ENCODE measurements at regions not wholly inside any gene's neighbourhood (a gene's known extent, or its start where the extent isn't known, plus 50 kb on each side); places are given as distances from the start of the nearest gene placed in this dataset.
"Not testable (repeated sequence)": the region's sequence is repeated elsewhere in the genome, so short reads cannot be mapped to it uniquely, and the experiment has no call there.

GRCh38 chr15:96146726-96147125 lies 183.8 kb upstream of the NR2F2 start:
- H3K4me3 ChIP-seq (ENCODE audit: control insufficient read depth, low read depth, low read length) = no peak overlapping the region
- TF ChIP-seq CTCF (IDR thresholded peaks at IDR 0.05; ENCODE audit: control insufficient read depth, insufficient read depth, low read depth, low read length, missing control alignments) = no peak
- DNase-seq (ENCODE audit: low read depth) = no peak

GRCh38 chr15:96147267-96147666 lies 183.2 kb upstream of the NR2F2 start:
- TF ChIP-seq CTCF (IDR thresholded peaks at IDR 0.05; ENCODE audit: control insufficient read depth, insufficient read depth, low read depth, low read length, missing control alignments) = no peak
- H3K4me3 ChIP-seq (ENCODE audit: control insufficient read depth, low read depth, low read length) = no peak overlapping the region
- DNase-seq (ENCODE audit: low read depth) = no peak

DNA sequence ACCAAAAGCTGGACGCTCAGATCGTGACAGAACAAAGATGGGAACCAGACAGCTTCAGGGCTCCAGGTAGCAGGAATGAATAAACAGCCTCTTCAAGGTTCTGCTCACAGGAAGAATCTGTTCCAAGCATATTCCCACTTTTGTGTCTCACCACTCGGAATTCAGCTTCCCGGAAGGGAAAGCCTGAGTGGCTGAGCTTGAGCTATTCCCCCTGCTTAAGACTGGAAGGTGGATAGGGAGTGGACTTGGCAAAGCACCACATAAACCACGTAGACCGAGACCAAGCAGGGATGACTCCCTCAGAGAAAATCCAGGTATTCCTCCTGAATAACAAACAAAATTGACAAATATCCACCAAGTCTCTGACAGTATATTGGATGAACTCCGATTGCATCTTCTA lies 180.2 kb upstream of the NR2F2 start:
- no peak for DNase-seq (ENCODE audit: low read depth)
- no peak overlapping the region for H3K4me3 ChIP-seq (ENCODE audit: control insufficient read depth, low read depth, low read length)

DNA sequence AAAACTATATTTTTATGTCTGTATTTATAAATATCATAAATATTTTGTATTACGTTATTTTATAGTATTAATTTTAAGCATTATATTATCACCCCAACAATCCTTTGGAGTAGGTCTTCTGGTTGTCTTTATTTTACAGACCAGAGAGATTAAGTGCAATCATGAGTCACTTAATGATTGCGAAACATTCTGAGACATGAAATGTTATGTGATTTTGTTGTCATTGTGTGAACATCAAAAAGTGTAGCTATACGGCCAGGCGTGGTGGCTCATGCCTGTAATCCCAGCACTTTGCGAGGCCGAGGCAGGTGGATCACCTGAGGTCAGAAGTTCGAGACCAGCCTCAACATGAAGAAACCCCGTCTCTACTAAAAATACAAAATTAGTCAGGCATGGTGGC lies 178.8 kb upstream of the NR2F2 start:
- peak; percentile 49 for DNase-seq (ENCODE audit: low read depth)
- not testable (repeated sequence) for H3K4me3 ChIP-seq (ENCODE audit: control insufficient read depth, low read depth, low read length)

More for the DNA sequence above, 180.2 kb upstream of the NR2F2 start:
- no peak for TF ChIP-seq CTCF (IDR thresholded peaks at IDR 0.05; ENCODE audit: control insufficient read depth, insufficient read depth, low read depth, low read length, missing control alignments)

DNA sequence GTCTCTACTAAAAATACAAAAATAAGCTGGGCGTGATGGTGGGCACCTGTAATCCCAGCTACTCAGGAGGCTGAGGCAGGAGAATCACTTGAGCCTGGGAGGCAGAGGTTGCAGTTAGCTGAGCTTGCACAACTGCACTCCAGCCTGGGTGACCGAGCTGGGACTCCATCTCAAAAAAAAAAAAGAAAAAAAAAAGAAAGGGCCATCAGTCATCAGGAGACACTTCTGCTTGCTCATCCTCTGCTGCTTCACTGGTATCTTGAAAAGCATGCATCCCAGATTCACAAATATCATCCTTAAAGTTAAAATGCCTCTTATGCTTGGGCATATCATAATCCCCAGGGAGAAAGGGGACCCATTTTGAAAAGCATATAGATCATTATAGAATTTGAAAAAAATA lies 176.6 kb upstream of the NR2F2 start:
- DNase-seq (ENCODE audit: low read depth) = no peak
- no peak for TF ChIP-seq CTCF (IDR thresholded peaks at IDR 0.05; ENCODE audit: control insufficient read depth, insufficient read depth, low read depth, low read length, missing control alignments)
- no peak overlapping the region for H3K4me3 ChIP-seq (ENCODE audit: control insufficient read depth, low read depth, low read length)

- H3K4me3 ChIP-seq (ENCODE audit: control insufficient read depth, low read depth, low read length) = no peak overlapping the region
- TF ChIP-seq CTCF (IDR thresholded peaks at IDR 0.05; ENCODE audit: control insufficient read depth, insufficient read depth, low read depth, low read length, missing control alignments) = no peak
- DNase-seq (ENCODE audit: low read depth) = no peak
These were observed 171.6 kb upstream of the NR2F2 start for GRCh38 chr15:96158938-96159337.

DNA sequence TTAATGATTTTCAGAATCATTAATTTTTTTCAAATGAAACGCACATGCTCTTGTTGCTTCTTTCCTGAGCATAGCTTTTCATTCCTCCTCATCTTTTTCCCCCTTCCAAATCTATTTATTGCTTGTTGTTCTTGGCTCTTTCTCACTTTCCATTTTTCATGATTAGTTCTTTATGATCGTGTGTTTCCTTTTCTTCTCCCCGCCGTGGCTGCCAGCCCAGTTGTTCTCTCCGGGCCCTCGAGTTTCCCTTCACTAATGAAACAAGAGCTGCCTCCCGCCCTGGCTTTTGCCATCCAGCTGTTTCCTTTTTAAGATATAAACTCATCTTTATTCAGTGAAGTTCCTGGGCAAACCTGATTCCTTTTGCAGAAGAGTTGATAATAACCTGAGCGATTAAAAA lies 170.2 kb upstream of the NR2F2 start:
- DNase-seq (ENCODE audit: low read depth) = no peak
- TF ChIP-seq CTCF (IDR thresholded peaks at IDR 0.05; ENCODE audit: control insufficient read depth, insufficient read depth, low read depth, low read length, missing control alignments) = no peak
- H3K4me3 ChIP-seq (ENCODE audit: control insufficient read depth, low read depth, low read length) = no peak overlapping the region

Measured in AG09309 (cell line).